ENCODE measurements at regions not wholly inside any gene's neighbourhood (a gene's known extent, or its start where the extent isn't known, plus 50 kb on each side); places are given as distances from the start of the nearest gene placed in this dataset.

GRCh38 chr9:11709567-11709966 lies 983.6 kb upstream of the TYRP1 start:
- H3K79me2 ChIP-seq: no peaks in the 10 kb centered on the region
- H3K9me3 ChIP-seq (ENCODE audit: low read depth): no peaks in the 10 kb centered on the region
- no peaks in the 10 kb centered on the region for H4K20me1 ChIP-seq (ENCODE audit: insufficient read depth, poor library complexity, severe bottlenecking)
- H3K9me2 ChIP-seq (replicated peaks; ENCODE audit: insufficient read depth): no peaks in the 10 kb centered on the region
- no peak for TF ChIP-seq EZH2phosphoT487 (IDR thresholded peaks at IDR 0.05; ENCODE audit: low read depth, severe bottlenecking, unreplicated experiment)
- no peak for TF ChIP-seq EZH2 (IDR thresholded peaks at IDR 0.05; ENCODE audit: borderline replicate concordance)
- no peak for TF ChIP-seq CTCF (IDR thresholded peaks at IDR 0.05; ENCODE audit: poor library complexity)
- no peak for DNase-seq (ENCODE audit: low spot score)
- no peak overlapping the region for H3K27ac ChIP-seq
- no peak overlapping the region for H3K4me3 ChIP-seq
- no peaks in the 10 kb centered on the region for H3K36me3 ChIP-seq (replicated peaks; ENCODE audit: insufficient read depth, low read depth)
- 36% methylated on average over 1 of the region's 1 CpG for WGBS (ENCODE audit: low lambda C conversion rate, missing lambda C conversion rate)
- no peak overlapping the region for H2AFZ ChIP-seq
- no peak overlapping the region for H3K4me2 ChIP-seq
- no peaks in the 10 kb centered on the region for H3K4me1 ChIP-seq (ENCODE audit: insufficient read depth)
- no peaks in the 10 kb centered on the region for H3K27me3 ChIP-seq

GRCh38 chr9:11713077-11713476 lies 980.1 kb upstream of the TYRP1 start:
- H3K9me3 ChIP-seq (ENCODE audit: low read depth): no peaks in the 10 kb centered on the region
- DNase-seq (ENCODE audit: low spot score): no peak
- H3K9me2 ChIP-seq (replicated peaks; ENCODE audit: insufficient read depth): no peaks in the 10 kb centered on the region
- no peak overlapping the region for H2AFZ ChIP-seq
- H3K36me3 ChIP-seq (replicated peaks; ENCODE audit: insufficient read depth, low read depth): no peaks in the 10 kb centered on the region
- no peaks in the 10 kb centered on the region for H4K20me1 ChIP-seq (ENCODE audit: insufficient read depth, poor library complexity, severe bottlenecking)
- no peaks in the 10 kb centered on the region for H3K27me3 ChIP-seq
- no peaks in the 10 kb centered on the region for H3K79me2 ChIP-seq
- no peak overlapping the region for H3K4me2 ChIP-seq
- 96% methylated on average over 2 of the region's 2 CpGs for WGBS (ENCODE audit: low lambda C conversion rate, missing lambda C conversion rate)
- H3K4me1 ChIP-seq (ENCODE audit: insufficient read depth): no peaks in the 10 kb centered on the region
- TF ChIP-seq CTCF (IDR thresholded peaks at IDR 0.05; ENCODE audit: poor library complexity) (no peak), EZH2 (IDR thresholded peaks at IDR 0.05; ENCODE audit: borderline replicate concordance) (no peak), EZH2phosphoT487 (IDR thresholded peaks at IDR 0.05; ENCODE audit: low read depth, severe bottlenecking, unreplicated experiment) (no peak)
- H3K4me3 ChIP-seq: no peak overlapping the region
- no peak overlapping the region for H3K27ac ChIP-seq

GRCh38 chr9:11722957-11723356 lies 970.2 kb upstream of the TYRP1 start:
- Histone ChIP-seq H3K4me1 (ENCODE audit: insufficient read depth) (no peaks in the 10 kb centered on the region), H3K27me3 (no peaks in the 10 kb centered on the region), H3K9me3 (ENCODE audit: low read depth) (no peaks in the 10 kb centered on the region), H3K27ac (no peak overlapping the region), H3K9me2 (replicated peaks; ENCODE audit: insufficient read depth) (no peaks in the 10 kb centered on the region), H3K36me3 (replicated peaks; ENCODE audit: insufficient read depth, low read depth) (no peaks in the 10 kb centered on the region), H3K4me3 (no peak overlapping the region), H3K79me2 (no peaks in the 10 kb centered on the region), H2AFZ (no peak overlapping the region), H4K20me1 (ENCODE audit: insufficient read depth, poor library complexity, severe bottlenecking) (no peaks in the 10 kb centered on the region), H3K4me2 (no peak overlapping the region)
- WGBS (ENCODE audit: low lambda C conversion rate, missing lambda C conversion rate): 29% methylated on average over 3 of the region's 3 CpGs
- no peak for DNase-seq (ENCODE audit: low spot score)
- TF ChIP-seq EZH2 (IDR thresholded peaks at IDR 0.05; ENCODE audit: borderline replicate concordance) (no peak), CTCF (IDR thresholded peaks at IDR 0.05; ENCODE audit: poor library complexity) (no peak), EZH2phosphoT487 (IDR thresholded peaks at IDR 0.05; ENCODE audit: low read depth, severe bottlenecking, unreplicated experiment) (no peak)

GRCh38 chr9:11726659-11727058 lies 966.5 kb upstream of the TYRP1 start:
- TF ChIP-seq CTCF (IDR thresholded peaks at IDR 0.05; ENCODE audit: poor library complexity) (no peak), EZH2phosphoT487 (IDR thresholded peaks at IDR 0.05; ENCODE audit: low read depth, severe bottlenecking, unreplicated experiment) (no peak), EZH2 (IDR thresholded peaks at IDR 0.05; ENCODE audit: borderline replicate concordance) (no peak)
- no peak overlapping the region for H3K4me2 ChIP-seq
- no peak for DNase-seq (ENCODE audit: low spot score)
- no peaks in the 10 kb centered on the region for H3K36me3 ChIP-seq (replicated peaks; ENCODE audit: insufficient read depth, low read depth)
- no peaks in the 10 kb centered on the region for H3K4me1 ChIP-seq (ENCODE audit: insufficient read depth)
- no peaks in the 10 kb centered on the region for H3K9me2 ChIP-seq (replicated peaks; ENCODE audit: insufficient read depth)
- H3K27ac ChIP-seq: no peak overlapping the region
- H3K9me3 ChIP-seq (ENCODE audit: low read depth): no peaks in the 10 kb centered on the region
- 91% methylated on average over 1 of the region's 1 CpG for WGBS (ENCODE audit: low lambda C conversion rate, missing lambda C conversion rate)
- no peaks in the 10 kb centered on the region for H4K20me1 ChIP-seq (ENCODE audit: insufficient read depth, poor library complexity, severe bottlenecking)
- no peak overlapping the region for H3K4me3 ChIP-seq
- no peaks in the 10 kb centered on the region for H3K79me2 ChIP-seq
- H3K27me3 ChIP-seq: no peaks in the 10 kb centered on the region
- H2AFZ ChIP-seq: no peak overlapping the region

Measured in hepatocyte (in vitro differentiated cells).